ENCODE measurements at regions not wholly inside any gene's neighbourhood (a gene's known extent, or its start where the extent isn't known, plus 50 kb on each side); places are given as distances from the start of the nearest gene placed in this dataset.

DNA sequence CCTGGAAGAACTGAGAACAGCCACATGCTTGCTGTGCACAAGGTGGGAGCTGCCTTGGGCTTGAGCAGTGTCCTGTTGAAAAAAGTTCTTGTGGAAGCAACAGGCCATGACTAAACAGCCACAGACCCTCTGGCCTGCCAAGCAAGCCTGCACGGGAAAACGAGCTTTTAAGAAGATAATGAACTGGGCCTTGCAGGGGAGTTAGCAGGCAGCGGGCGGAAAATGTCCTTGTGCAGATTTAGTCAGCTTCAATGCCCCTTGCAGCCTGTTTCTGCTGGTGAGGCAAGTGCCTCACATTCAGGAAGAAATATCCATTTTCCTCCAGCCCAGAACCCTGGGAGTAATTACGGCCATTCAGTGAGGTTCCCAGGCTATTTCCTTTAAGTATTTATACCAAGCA is 126.2 kb upstream of the KLHL25 start:
- no peak for DNase-seq
- 100% methylated on average over 1 of the region's 5 CpGs for WGBS (ENCODE audit: insufficient coverage, low lambda C conversion rate)

DNA sequence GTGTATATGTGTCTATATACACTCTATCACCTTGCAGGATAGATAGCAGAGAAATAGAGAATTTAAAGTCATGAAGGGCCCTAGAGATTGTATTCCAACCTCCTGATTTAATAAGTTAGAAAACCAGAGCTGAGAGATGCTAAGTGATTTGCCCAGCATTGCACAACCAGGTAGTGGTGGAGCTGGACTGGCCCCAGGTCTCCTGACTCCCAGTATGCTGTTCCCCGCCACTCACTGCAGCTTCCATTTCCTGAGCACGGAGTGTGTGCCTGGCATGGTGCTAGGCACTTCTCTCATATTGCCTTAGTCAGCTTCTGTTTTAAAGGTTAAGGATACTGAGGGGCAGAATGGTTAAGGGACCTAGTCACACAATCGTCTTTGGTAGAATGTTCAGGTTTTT is 129.4 kb upstream of the KLHL25 start:
- no peaks in the 10 kb centered on the region for H3K9me3 ChIP-seq (ENCODE audit: control insufficient read depth, low read depth, low read length)
- no peak overlapping the region for H3K4me3 ChIP-seq (ENCODE audit: low read length)
- peaks cover 2% of the 10 kb centered on the region for H3K27me3 ChIP-seq (ENCODE audit: control insufficient read depth, insufficient read depth, low read length)
- no peak overlapping the region for H3K27ac ChIP-seq (ENCODE audit: low read length)
- H3K36me3 ChIP-seq (ENCODE audit: control insufficient read depth, insufficient read depth, low read length), result no peaks in the 10 kb centered on the region
- no CpG with 5 or more reads among the region's 3 CpGs for WGBS (ENCODE audit: insufficient coverage, low lambda C conversion rate)
- no peak for DNase-seq
- no peaks in the 10 kb centered on the region for H3K4me1 ChIP-seq (ENCODE audit: control insufficient read depth, insufficient read depth, low read length)

More for the DNA sequence above, 126.2 kb upstream of the KLHL25 start:
- Histone ChIP-seq H3K27ac (ENCODE audit: low read length) (no peak overlapping the region), H3K4me1 (ENCODE audit: control insufficient read depth, insufficient read depth, low read length) (no peaks in the 10 kb centered on the region), H3K27me3 (ENCODE audit: control insufficient read depth, insufficient read depth, low read length) (peaks cover 2% of the 10 kb centered on the region), H3K9me3 (ENCODE audit: control insufficient read depth, low read depth, low read length) (no peaks in the 10 kb centered on the region), H3K36me3 (ENCODE audit: control insufficient read depth, insufficient read depth, low read length) (no peaks in the 10 kb centered on the region), H3K4me3 (ENCODE audit: low read length) (no peak overlapping the region)

DNA sequence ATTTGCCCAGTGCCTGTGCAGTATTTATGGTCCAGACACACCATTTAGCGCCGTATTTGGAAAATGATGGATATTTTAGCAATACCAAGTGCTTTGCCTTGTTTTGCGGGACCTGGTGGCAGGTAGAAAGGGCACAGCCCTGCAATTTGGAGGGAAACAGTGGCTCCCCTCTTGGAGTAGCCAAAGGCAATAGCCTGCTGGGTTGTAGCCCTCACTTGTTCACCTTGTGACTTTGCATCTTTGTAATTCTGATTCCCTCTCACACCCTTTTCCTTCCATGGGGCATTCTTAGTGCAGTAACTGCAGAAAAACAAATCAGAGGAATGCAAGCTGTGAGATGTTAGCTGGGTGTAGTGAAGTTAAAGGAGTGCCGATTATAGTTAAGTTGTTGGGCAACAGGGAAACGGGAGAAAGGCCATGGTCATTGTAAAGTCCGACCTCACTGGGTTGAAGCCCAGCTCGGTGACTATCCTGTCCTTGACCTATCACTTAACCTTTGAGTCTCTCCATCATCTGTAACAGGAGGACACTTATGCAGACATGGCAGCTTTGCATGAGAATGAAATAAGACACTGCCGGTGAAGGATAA is 131.0 kb upstream of the KLHL25 start:
- no peaks in the 10 kb centered on the region for H3K9me3 ChIP-seq (ENCODE audit: control insufficient read depth, low read depth, low read length)
- no peaks in the 10 kb centered on the region for H3K4me1 ChIP-seq (ENCODE audit: control insufficient read depth, insufficient read depth, low read length)
- no CpG with 5 or more reads among the region's 8 CpGs for WGBS (ENCODE audit: insufficient coverage, low lambda C conversion rate)
- H3K27ac ChIP-seq (ENCODE audit: low read length), result no peak overlapping the region
- H3K4me3 ChIP-seq (ENCODE audit: low read length), result no peak overlapping the region
- H3K27me3 ChIP-seq (ENCODE audit: control insufficient read depth, insufficient read depth, low read length), result peaks cover 2% of the 10 kb centered on the region
- DNase-seq, result no peak
- no peaks in the 10 kb centered on the region for H3K36me3 ChIP-seq (ENCODE audit: control insufficient read depth, insufficient read depth, low read length)

DNA sequence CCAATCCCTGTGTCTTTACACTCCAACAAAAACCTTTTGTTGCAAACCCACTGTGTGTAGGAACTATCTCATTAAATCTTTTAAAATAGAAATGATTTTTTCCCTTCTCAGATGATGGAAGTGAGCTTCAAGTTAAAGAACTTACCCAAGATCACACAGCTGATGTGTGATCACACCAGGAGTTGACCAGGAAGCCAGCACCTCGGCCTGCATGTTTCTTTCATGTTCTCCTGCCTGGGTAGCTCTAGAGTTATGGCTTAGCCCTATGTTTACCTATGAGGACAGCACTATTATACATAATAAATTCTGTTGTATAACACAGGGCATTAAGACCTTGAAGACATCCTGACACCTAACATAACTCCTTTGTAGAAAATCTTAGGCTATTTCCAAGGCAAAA is 132.1 kb upstream of the KLHL25 start:
- no peaks in the 10 kb centered on the region for H3K9me3 ChIP-seq (ENCODE audit: control insufficient read depth, low read depth, low read length)
- no peak overlapping the region for H3K4me3 ChIP-seq (ENCODE audit: low read length)
- H3K27ac ChIP-seq (ENCODE audit: low read length), result no peak overlapping the region
- H3K36me3 ChIP-seq (ENCODE audit: control insufficient read depth, insufficient read depth, low read length), result no peaks in the 10 kb centered on the region
- no CpG with 5 or more reads among the region's 1 CpG for WGBS (ENCODE audit: insufficient coverage, low lambda C conversion rate)
- H3K4me1 ChIP-seq (ENCODE audit: control insufficient read depth, insufficient read depth, low read length), result no peaks in the 10 kb centered on the region
- DNase-seq, result no peak
- H3K27me3 ChIP-seq (ENCODE audit: control insufficient read depth, insufficient read depth, low read length), result peaks cover 2% of the 10 kb centered on the region

DNA sequence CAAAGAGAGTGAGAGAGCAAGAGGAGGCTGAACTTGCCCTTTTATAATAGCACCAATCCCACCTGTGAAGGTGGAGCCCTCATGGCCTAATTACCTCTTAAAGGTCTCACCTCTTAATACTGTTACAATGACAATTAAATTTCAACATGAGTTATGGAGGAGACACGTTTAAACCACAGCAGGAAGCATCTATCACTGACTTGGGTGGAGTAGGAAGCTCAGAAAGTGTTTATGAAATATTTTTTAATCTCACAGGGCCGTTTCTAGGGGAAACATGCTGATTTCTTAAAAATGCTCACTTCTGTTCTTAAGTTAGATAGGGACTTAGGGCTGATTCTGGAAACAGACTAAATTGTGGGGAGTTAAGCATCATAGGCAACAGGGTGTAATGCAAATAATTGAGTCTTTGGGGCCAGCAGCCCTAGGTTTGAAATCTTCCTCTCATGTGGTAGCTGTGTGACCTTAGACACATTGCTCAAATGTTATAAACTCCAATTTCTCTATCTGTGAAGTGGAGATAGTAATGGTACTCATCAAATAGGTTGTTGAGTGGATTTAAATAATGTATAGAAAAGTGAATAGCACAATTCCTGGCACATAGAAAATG is 133.3 kb upstream of the KLHL25 start:
- 20% methylated on average over 1 of the region's 2 CpGs for WGBS (ENCODE audit: insufficient coverage, low lambda C conversion rate)
- Histone ChIP-seq H3K9me3 (ENCODE audit: control insufficient read depth, low read depth, low read length) (no peaks in the 10 kb centered on the region), H3K4me1 (ENCODE audit: control insufficient read depth, insufficient read depth, low read length) (no peaks in the 10 kb centered on the region), H3K4me3 (ENCODE audit: low read length) (no peak overlapping the region), H3K27ac (ENCODE audit: low read length) (no peak overlapping the region), H3K36me3 (ENCODE audit: control insufficient read depth, insufficient read depth, low read length) (no peaks in the 10 kb centered on the region), H3K27me3 (ENCODE audit: control insufficient read depth, insufficient read depth, low read length) (peaks cover 2% of the 10 kb centered on the region)
- no peak for DNase-seq

DNA sequence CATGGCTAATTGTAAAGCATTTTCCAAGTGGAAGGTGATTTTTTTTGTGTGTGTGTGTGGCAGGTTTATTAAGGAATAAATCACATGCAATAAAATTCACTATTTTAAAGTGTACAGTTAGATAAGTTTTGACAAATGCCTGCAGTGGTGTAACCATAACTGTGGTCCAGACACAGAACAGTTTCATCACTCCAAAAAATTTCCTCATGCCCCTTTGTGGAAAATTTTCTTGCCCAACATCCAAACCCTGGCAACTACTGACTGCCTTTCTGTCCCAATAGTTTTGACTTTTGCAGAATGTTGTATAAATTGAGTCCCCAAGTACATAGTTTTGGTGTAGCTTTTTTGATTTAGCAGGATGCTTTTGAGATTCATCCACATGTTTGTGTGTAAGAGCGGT is 135.1 kb upstream of the KLHL25 start:
- no CpG with 5 or more reads among the region's 1 CpG for whole genome bisulfite sequencing (ENCODE audit: insufficient coverage, low lambda C conversion rate)
- no peaks in the 10 kb centered on the region for H3K4me1 ChIP-seq (ENCODE audit: control insufficient read depth, insufficient read depth, low read length)
- no peaks in the 10 kb centered on the region for H3K36me3 ChIP-seq (ENCODE audit: control insufficient read depth, insufficient read depth, low read length)
- no peaks in the 10 kb centered on the region for H3K27me3 ChIP-seq (ENCODE audit: control insufficient read depth, insufficient read depth, low read length)
- DNase-seq, result no peak
- H3K27ac ChIP-seq (ENCODE audit: low read length), result no peak overlapping the region
- H3K9me3 ChIP-seq (ENCODE audit: control insufficient read depth, low read depth, low read length), result no peaks in the 10 kb centered on the region
- no peak overlapping the region for H3K4me3 ChIP-seq (ENCODE audit: low read length)

DNA sequence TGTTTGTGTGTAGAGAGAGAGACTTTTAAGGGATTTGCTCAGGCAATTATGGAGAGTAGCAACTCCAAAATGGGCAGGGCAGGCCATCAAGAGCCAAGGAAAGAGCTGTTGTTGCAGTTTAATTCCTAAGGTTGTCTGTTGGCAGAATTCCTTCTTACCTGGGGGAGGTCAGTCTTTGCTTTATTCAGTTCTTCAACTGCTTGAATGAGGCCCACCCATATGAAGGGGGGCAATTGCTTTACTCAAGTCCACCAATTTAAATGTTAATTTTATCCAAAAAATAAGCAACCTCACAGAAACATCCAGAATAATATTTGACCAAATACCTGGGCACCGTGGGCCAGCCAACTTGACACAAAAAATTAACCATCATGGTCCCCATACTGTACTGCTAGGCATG is 137.7 kb upstream of the KLHL25 start:
- no CpG with 5 or more reads among the region's 1 CpG for WGBS (ENCODE audit: insufficient coverage, low lambda C conversion rate)
- no peak overlapping the region for H3K4me3 ChIP-seq (ENCODE audit: low read length)
- H3K27ac ChIP-seq (ENCODE audit: low read length), result no peak overlapping the region

GRCh38 chr15:85934691-85935090 is 140.0 kb upstream of the KLHL25 start:
- no peak for DNase-seq
- no peaks in the 10 kb centered on the region for H3K27me3 ChIP-seq (ENCODE audit: control insufficient read depth, insufficient read depth, low read length)
- H3K27ac ChIP-seq (ENCODE audit: low read length), result no peak overlapping the region
- H3K36me3 ChIP-seq (ENCODE audit: control insufficient read depth, insufficient read depth, low read length), result no peaks in the 10 kb centered on the region
- H3K4me3 ChIP-seq (ENCODE audit: low read length), result no peak overlapping the region
- WGBS (ENCODE audit: insufficient coverage, low lambda C conversion rate), result no CpG with 5 or more reads among the region's 2 CpGs
- no peaks in the 10 kb centered on the region for H3K9me3 ChIP-seq (ENCODE audit: control insufficient read depth, low read depth, low read length)
- H3K4me1 ChIP-seq (ENCODE audit: control insufficient read depth, insufficient read depth, low read length), result no peaks in the 10 kb centered on the region

More for the DNA sequence above, 137.7 kb upstream of the KLHL25 start:
- no peaks in the 10 kb centered on the region for H3K36me3 ChIP-seq (ENCODE audit: control insufficient read depth, insufficient read depth, low read length)
- no peaks in the 10 kb centered on the region for H3K9me3 ChIP-seq (ENCODE audit: control insufficient read depth, low read depth, low read length)
- H3K4me1 ChIP-seq (ENCODE audit: control insufficient read depth, insufficient read depth, low read length), result no peaks in the 10 kb centered on the region
- H3K27me3 ChIP-seq (ENCODE audit: control insufficient read depth, insufficient read depth, low read length), result no peaks in the 10 kb centered on the region
- no peak for DNase-seq

GRCh38 chr15:85935182-85935581 is 140.5 kb upstream of the KLHL25 start:
- no peaks in the 10 kb centered on the region for H3K36me3 ChIP-seq (ENCODE audit: control insufficient read depth, insufficient read depth, low read length)
- H3K4me1 ChIP-seq (ENCODE audit: control insufficient read depth, insufficient read depth, low read length), result no peaks in the 10 kb centered on the region
- no peak for DNase-seq
- H3K27me3 ChIP-seq (ENCODE audit: control insufficient read depth, insufficient read depth, low read length), result no peaks in the 10 kb centered on the region
- WGBS (ENCODE audit: insufficient coverage, low lambda C conversion rate), result 96% methylated on average over 4 of the region's 6 CpGs
- no peaks in the 10 kb centered on the region for H3K9me3 ChIP-seq (ENCODE audit: control insufficient read depth, low read depth, low read length)
- H3K27ac ChIP-seq (ENCODE audit: low read length), result no peak overlapping the region
- H3K4me3 ChIP-seq (ENCODE audit: low read length), result no peak overlapping the region

DNA sequence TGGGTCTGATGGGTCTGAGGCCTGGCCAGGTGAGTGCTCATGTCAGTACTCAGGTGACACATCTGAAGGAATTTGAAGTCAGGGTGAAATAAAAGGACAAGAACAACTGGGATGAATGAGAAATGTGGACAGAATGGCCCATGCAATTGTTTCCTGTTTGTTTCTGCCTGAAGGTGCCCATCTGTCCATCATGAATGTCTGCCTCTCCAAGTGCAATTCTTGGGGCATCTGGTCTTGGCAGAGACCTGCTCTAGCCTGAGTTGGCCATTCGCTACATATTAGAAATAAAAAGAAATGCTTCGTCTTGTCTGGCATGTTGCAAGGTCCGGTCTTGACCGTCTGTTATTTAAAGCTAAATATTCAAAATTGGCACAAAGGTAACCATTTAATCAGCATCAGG is 142.0 kb upstream of the AGBL1 start:
- no peak for DNase-seq
- no peak overlapping the region for H3K4me3 ChIP-seq (ENCODE audit: low read length)
- H3K36me3 ChIP-seq (ENCODE audit: control insufficient read depth, insufficient read depth, low read length), result no peaks in the 10 kb centered on the region
- no peaks in the 10 kb centered on the region for H3K9me3 ChIP-seq (ENCODE audit: control insufficient read depth, low read depth, low read length)
- no CpG with 5 or more reads among the region's 4 CpGs for WGBS (ENCODE audit: insufficient coverage, low lambda C conversion rate)
- no peak overlapping the region for H3K27ac ChIP-seq (ENCODE audit: low read length)
- H3K27me3 ChIP-seq (ENCODE audit: control insufficient read depth, insufficient read depth, low read length), result no peaks in the 10 kb centered on the region
- no peaks in the 10 kb centered on the region for H3K4me1 ChIP-seq (ENCODE audit: control insufficient read depth, insufficient read depth, low read length)

Data from large intestine (tissue), 3 donors.